Stimulated activated effector memory CD8-positive, alpha-beta T cell treated with anti-CD3 and anti-CD28 coated beads, Interleukin-12 subunit alpha, Interleukin-12 subunit beta, amount 100 ng/mL, for 72 hours (primary cell): ENCODE measurements at regions not wholly inside any gene's neighbourhood (a gene's known extent, or its start where the extent isn't known, plus 50 kb on each side); places are given as distances from the start of the nearest gene placed in this dataset.

Experiments
- ATAC-seq: fragments of 150-1000 bp; cut with Tn5 transposase; 2 replicates; pipeline ENCODE4 v1.10.0; 2021
- DNase-seq, 2 donors: peaks; one replicate each; pipeline ENCODE4 v3.0.0; 2021 to 2022; ENCODE audit warnings: low spot score in 2 of 2
- H3K27ac Mint-ChIP-seq: one replicate; pipeline ENCODE4 v1.8.0; 2022; ENCODE audit warnings: mild to moderate bottlenecking, mixed read lengths
- H3K36me3 Mint-ChIP-seq: one replicate; pipeline ENCODE4 v1.8.0; 2022; ENCODE audit warnings: mild to moderate bottlenecking, mixed read lengths
- H3K4me1 Mint-ChIP-seq: one replicate; pipeline ENCODE4 v1.8.0; 2022; ENCODE audit warnings: mixed read lengths
- H3K4me3 Mint-ChIP-seq: one replicate; pipeline ENCODE4 v1.8.0; 2022; ENCODE audit warnings: mild to moderate bottlenecking, mixed read lengths
- H3K9me3 Mint-ChIP-seq: one replicate; pipeline ENCODE4 v1.8.0; 2022; ENCODE audit warnings: mixed read lengths

DNA sequence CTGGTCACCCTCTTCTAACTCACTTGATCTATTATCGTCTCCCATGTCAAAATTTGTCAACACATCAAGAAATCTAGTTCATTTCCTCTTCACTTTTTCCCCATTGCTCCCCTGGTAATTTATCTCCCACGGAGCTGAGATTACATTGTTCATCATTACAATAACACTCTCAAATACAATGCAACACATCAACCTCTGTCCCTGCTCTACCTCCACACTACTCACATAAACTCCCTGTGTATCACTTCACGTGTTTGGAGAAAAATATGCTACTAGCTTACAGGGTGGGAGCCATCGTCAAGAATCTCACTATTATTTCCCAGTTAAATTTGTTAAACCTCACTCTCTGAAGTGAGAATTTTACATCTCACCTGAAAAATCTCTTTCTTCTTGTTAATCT is 1006.4 kb downstream of the ARAP2 start:
- Mint-ChIP-seq H3K9me3 (peaks cover 20% of the 10 kb centered on the region), H3K4me3 (no peak overlapping the region), H3K4me1 (no peaks in the 10 kb centered on the region), H3K27ac (no peak overlapping the region), H3K36me3 (no peaks in the 10 kb centered on the region)
- no peak for ATAC-seq
- DNase-seq, result no peak

- Mint-ChIP-seq H3K36me3 (no peaks in the 10 kb centered on the region), H3K9me3 (peaks cover 21% of the 10 kb centered on the region), H3K4me1 (no peaks in the 10 kb centered on the region), H3K27ac (no peak overlapping the region), H3K4me3 (no peak overlapping the region)
- ATAC-seq (no peak), DNase-seq (no peak)
Observed at GRCh38 chr4:35238793-35239192, 1005.5 kb downstream of the ARAP2 start.

GRCh38 chr4:35246493-35246892 is 997.8 kb downstream of the ARAP2 start:
- Mint-ChIP-seq H3K27ac (no peak overlapping the region), H3K4me3 (no peak overlapping the region), H3K4me1 (no peaks in the 10 kb centered on the region), H3K36me3 (no peaks in the 10 kb centered on the region), H3K9me3 (peaks cover 11% of the 10 kb centered on the region)
- ATAC-seq (no peak), DNase-seq (no peak)

DNA sequence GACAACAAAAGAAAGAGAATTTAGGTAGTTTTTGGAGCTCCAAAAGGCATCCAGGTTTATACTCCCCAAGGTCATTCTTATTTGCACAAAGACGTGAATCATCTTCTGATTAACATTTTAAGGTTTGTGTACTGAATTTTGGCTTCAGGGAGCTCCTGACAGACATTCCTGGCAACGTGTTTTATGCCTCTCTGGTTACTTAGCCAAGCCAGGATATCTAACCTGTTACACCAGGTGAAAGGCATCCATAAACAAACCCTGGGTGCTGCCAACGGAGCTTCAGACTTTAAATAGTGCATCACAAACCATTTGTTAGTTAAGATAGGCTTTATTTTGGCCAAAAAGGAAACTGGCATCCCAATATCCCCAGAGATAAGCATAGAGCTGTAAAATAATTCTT is 997.3 kb downstream of the ARAP2 start:
- no peaks in the 10 kb centered on the region for H3K36me3 Mint-ChIP-seq
- H3K4me1 Mint-ChIP-seq, result no peaks in the 10 kb centered on the region
- no peak overlapping the region for H3K27ac Mint-ChIP-seq
- peaks cover 11% of the 10 kb centered on the region for H3K9me3 Mint-ChIP-seq
- no peak overlapping the region for H3K4me3 Mint-ChIP-seq
- no peak for DNase-seq
- no peak for ATAC-seq

GRCh38 chr4:35250331-35250730 is 994.0 kb downstream of the ARAP2 start:
- Mint-ChIP-seq H3K9me3 (peaks cover 7% of the 10 kb centered on the region), H3K36me3 (no peaks in the 10 kb centered on the region), H3K4me1 (no peaks in the 10 kb centered on the region), H3K27ac (no peak overlapping the region), H3K4me3 (no peak overlapping the region)
- ATAC-seq, result no peak
- DNase-seq, result no peak

DNA sequence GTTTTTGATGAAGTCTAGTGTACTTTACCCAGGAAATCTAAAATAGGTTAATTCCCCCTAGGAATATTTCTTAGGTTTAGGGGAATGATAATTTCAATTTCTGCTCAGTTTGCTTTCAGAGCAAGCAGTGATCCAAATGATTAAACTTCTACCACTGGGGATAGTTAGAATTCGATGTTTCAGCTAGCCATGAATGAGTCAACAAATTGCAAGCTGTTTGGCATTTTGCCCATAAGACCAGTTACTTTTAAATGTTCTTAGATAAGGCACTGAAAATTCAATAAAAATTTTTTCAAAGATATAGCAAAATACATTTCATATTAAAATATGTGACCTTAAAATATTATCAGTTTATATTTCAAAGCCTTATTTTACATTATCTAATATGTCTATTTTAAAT is 993.6 kb downstream of the ARAP2 start:
- no peaks in the 10 kb centered on the region for H3K4me1 Mint-ChIP-seq
- DNase-seq, result no peak
- no peak overlapping the region for H3K4me3 Mint-ChIP-seq
- no peak for ATAC-seq
- H3K36me3 Mint-ChIP-seq, result no peaks in the 10 kb centered on the region
- peaks cover 7% of the 10 kb centered on the region for H3K9me3 Mint-ChIP-seq
- no peak overlapping the region for H3K27ac Mint-ChIP-seq

DNA sequence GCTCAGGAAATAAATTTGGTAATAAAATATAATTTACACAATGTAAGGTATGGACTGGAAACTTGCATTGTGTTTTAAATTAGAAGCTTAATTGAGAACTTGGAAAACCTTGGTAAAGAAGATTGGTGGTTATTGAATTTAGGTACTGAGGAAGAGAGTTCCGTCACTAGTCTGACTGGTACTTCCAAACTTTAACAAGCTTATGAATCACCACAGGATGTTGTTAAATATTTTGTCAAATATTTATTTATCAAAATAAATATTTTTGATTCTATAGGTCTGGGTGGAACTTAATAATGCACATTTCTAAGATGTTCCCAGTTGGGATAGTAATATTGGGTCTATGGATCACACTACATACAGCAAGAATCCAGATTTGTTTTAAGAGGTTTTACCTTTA is 992.2 kb downstream of the ARAP2 start:
- H3K4me1 Mint-ChIP-seq, result no peaks in the 10 kb centered on the region
- DNase-seq (no peak), ATAC-seq (no peak)
- no peak overlapping the region for H3K4me3 Mint-ChIP-seq
- H3K36me3 Mint-ChIP-seq, result no peaks in the 10 kb centered on the region
- H3K9me3 Mint-ChIP-seq, result peaks cover 7% of the 10 kb centered on the region
- no peak overlapping the region for H3K27ac Mint-ChIP-seq

- ATAC-seq (no peak), DNase-seq (no peak)
- H3K9me3 Mint-ChIP-seq, result peaks cover 7% of the 10 kb centered on the region
- H3K4me1 Mint-ChIP-seq, result no peaks in the 10 kb centered on the region
- H3K4me3 Mint-ChIP-seq, result no peak overlapping the region
- no peaks in the 10 kb centered on the region for H3K36me3 Mint-ChIP-seq
- H3K27ac Mint-ChIP-seq, result no peak overlapping the region
Observed at GRCh38 chr4:35252866-35253265, 991.4 kb downstream of the ARAP2 start.

DNA sequence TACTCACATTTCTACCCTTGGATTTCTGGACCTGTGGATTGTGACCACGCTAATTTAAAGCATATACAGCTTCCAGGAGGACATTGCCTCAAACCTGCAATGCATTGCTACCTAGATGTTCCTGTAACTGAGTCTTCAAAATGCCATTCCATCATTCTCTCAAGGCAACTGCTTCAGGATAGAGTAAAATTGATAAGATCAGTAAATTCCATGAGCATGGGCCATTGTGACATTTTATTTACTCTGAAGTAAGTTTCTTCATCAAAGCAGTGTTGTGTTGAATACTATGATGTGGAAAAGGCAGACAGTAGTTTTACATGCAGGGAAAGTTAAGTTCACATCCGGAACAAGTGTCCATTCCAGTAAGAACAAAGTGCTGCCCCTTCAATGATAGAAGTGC is 991.0 kb downstream of the ARAP2 start:
- H3K36me3 Mint-ChIP-seq, result no peaks in the 10 kb centered on the region
- no peak overlapping the region for H3K4me3 Mint-ChIP-seq
- DNase-seq (no peak), ATAC-seq (no peak)
- H3K4me1 Mint-ChIP-seq, result no peaks in the 10 kb centered on the region
- peaks cover 6% of the 10 kb centered on the region for H3K9me3 Mint-ChIP-seq
- H3K27ac Mint-ChIP-seq, result no peak overlapping the region

DNA sequence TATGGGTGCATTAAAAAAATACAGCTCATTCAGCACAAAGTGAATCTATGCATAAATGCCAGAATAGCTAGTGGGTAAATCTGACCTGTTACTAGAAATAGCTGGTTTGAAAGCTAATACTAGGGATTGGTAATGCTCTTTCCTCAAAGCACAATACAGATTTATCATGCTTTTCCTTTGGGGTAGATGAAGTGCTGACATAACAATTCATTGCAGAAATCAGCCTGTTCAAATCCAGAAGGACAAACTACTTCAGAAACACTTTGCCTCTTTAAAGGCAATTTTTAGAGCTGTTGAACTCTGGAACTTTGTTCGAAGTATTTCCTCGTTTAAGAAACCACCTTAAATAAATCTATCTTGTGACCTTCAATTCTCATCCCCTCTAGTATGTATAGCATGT is 957.9 kb downstream of the ARAP2 start:
- no peak for DNase-seq

GRCh38 chr4:35300996-35301774 is 943.1 kb downstream of the ARAP2 start:
- Mint-ChIP-seq H3K4me3 (no peak overlapping the region), H3K9me3 (no peaks in the 10 kb centered on the region), H3K36me3 (no peaks in the 10 kb centered on the region), H3K27ac (no peak overlapping the region), H3K4me1 (no peaks in the 10 kb centered on the region)
- ATAC-seq (no peak), DNase-seq (no peak)

More for the DNA sequence above, 957.9 kb downstream of the ARAP2 start:
- Mint-ChIP-seq H3K27ac (no peak overlapping the region), H3K4me1 (no peaks in the 10 kb centered on the region), H3K9me3 (peaks cover 12% of the 10 kb centered on the region), H3K4me3 (no peak overlapping the region), H3K36me3 (no peaks in the 10 kb centered on the region)
- ATAC-seq, result no peak

GRCh38 chr4:35315419-35315818 is 928.9 kb downstream of the ARAP2 start:
- H3K9me3 Mint-ChIP-seq, result peaks cover 10% of the 10 kb centered on the region
- H3K27ac Mint-ChIP-seq, result no peak overlapping the region
- ATAC-seq (no peak), DNase-seq (no peak)
- H3K36me3 Mint-ChIP-seq, result no peaks in the 10 kb centered on the region
- H3K4me3 Mint-ChIP-seq, result no peak overlapping the region
- no peaks in the 10 kb centered on the region for H3K4me1 Mint-ChIP-seq

DNA sequence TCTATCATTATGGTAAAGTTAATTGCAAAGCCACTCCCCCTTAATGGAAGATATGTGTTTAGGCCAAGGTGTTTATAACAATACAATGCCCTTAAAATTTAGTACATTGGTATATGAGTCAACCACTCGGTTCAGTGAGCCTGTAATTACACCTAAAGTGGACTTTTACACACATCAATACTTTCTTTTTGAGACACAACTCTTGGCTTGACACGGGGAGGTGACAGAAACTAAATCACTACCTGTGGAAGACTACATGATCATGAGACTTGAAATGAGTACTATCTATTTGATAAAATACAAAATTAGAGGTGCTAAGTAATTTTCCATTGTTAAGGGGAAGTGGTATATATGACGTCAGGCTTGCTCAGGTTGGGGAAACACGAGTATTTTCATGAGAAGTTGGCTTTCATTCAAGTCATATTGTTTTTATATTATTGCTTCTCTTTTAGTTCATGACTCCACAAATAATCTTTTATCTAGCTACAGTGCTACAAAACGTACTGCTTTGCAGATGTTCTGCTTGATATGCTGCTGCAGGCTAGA is 918.3 kb downstream of the ARAP2 start:
- Mint-ChIP-seq H3K27ac (no peak overlapping the region), H3K4me1 (no peaks in the 10 kb centered on the region), H3K9me3 (peaks cover 7% of the 10 kb centered on the region), H3K4me3 (no peak overlapping the region), H3K36me3 (no peaks in the 10 kb centered on the region)
- DNase-seq (no peak), ATAC-seq (no peak)

- no peak overlapping the region for H3K27ac Mint-ChIP-seq
- no peaks in the 10 kb centered on the region for H3K4me1 Mint-ChIP-seq
- peaks cover 7% of the 10 kb centered on the region for H3K9me3 Mint-ChIP-seq
- no peak for ATAC-seq
- H3K36me3 Mint-ChIP-seq, result no peaks in the 10 kb centered on the region
- H3K4me3 Mint-ChIP-seq, result no peak overlapping the region
- DNase-seq, result no peak
Observed at GRCh38 chr4:35342833-35343232, 901.5 kb downstream of the ARAP2 start.

DNA sequence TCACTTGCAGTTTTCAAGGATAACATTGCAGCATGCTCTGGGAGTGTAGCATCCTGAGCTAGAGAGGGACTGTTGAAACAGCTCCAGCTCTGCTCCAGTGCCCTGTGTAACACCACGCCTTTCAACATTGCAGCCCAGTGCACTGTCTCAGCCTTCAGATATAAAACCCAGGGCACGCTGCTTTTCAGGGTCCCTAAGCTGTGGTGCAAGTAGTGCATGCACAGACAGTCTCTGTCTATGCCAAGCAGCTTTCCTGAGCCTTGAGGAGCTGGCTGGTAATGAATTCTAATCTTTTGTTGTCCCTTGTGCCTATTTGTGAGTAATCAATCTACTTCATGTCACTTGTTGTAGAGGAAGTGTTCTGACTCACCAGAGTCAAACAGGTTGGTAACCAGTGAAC is 897.0 kb downstream of the ARAP2 start:
- no peaks in the 10 kb centered on the region for H3K36me3 Mint-ChIP-seq
- ATAC-seq, result no peak

DNA sequence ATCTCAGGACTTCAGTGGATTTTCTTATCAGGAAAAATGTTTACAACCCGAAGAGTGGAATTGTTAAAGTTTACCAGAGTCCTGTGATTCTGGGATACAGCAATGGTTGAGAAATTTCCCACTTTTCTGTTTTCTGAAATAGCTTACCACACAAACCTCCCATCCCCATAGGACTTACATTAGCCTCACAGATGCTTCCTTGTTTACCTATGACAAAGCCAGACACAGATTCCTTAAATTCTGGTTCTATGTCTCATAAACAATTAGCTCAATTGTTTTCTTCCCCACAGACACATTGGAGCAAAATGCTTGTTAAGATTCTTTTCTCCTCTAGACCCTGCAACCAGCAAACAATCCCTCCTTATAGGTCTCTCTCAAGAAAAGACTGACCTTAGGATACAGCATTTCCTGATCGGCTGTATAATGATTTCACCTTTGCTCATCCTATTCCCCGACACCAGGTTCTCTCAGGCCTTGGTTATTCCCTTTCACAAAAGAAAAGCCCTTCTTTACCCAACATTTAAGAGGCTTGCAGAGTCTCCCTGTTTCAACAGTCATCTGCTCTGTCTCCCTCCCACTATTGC is 886.2 kb downstream of the ARAP2 start:
- Mint-ChIP-seq H3K27ac (no peak overlapping the region), H3K4me1 (no peaks in the 10 kb centered on the region), H3K4me3 (no peak overlapping the region), H3K9me3 (peaks cover 3% of the 10 kb centered on the region), H3K36me3 (no peaks in the 10 kb centered on the region)
- DNase-seq (no peak), ATAC-seq (no peak)

More for the DNA sequence above, 897.0 kb downstream of the ARAP2 start:
- DNase-seq, result no peak
- H3K4me1 Mint-ChIP-seq, result no peaks in the 10 kb centered on the region
- H3K4me3 Mint-ChIP-seq, result no peak overlapping the region
- H3K27ac Mint-ChIP-seq, result no peak overlapping the region
- peaks cover 18% of the 10 kb centered on the region for H3K9me3 Mint-ChIP-seq
